ENCODE measurements at regions not wholly inside any gene's neighbourhood (a gene's known extent, or its start where the extent isn't known, plus 50 kb on each side); places are given as distances from the start of the nearest gene placed in this dataset.

GRCh38 chr4:129327637-129328036 lies 231.7 kb downstream of the C4orf33 start:
- no peak overlapping the region for H3K4me3 ChIP-seq (ENCODE audit: low read depth, low read length)
- TF ChIP-seq MYC (IDR thresholded peaks at IDR 0.05; ENCODE audit: low read depth, low read length): no peak
- DNase-seq (ENCODE audit: low read depth): peak; percentile 37

GRCh38 chr4:129328162-129328561 lies 232.2 kb downstream of the C4orf33 start:
- TF ChIP-seq CTCF (IDR thresholded peaks at IDR 0.05; ENCODE audit: low read depth, low read length) (no peak), MAX (IDR thresholded peaks at IDR 0.05; ENCODE audit: low read depth, low read length) (peak; percentile 15; the same call in 1 of the 2 replicates)
- no peak for DNase-seq (ENCODE audit: low read depth)
- H3K4me3 ChIP-seq (ENCODE audit: low read depth, low read length): no peak overlapping the region

- no peak overlapping the region for H3K4me3 ChIP-seq (ENCODE audit: low read depth, low read length)
- DNase-seq (ENCODE audit: low read depth): no peak
- TF ChIP-seq POLR2A (IDR thresholded peaks at IDR 0.05; ENCODE audit: extremely low read depth, insufficient read length) (no peak), CTCF (IDR thresholded peaks at IDR 0.05; ENCODE audit: low read depth, low read length) (no peak), MYC (IDR thresholded peaks at IDR 0.05; ENCODE audit: low read depth, low read length) (no peak), MAX (IDR thresholded peaks at IDR 0.05; ENCODE audit: low read depth, low read length) (no peak)
Measured at GRCh38 chr4:129334136-129334535, 238.2 kb downstream of the C4orf33 start.

- TF ChIP-seq MAX (IDR thresholded peaks at IDR 0.05; ENCODE audit: low read depth, low read length): no peak
- TF ChIP-seq POLR2A (IDR thresholded peaks at IDR 0.05; ENCODE audit: extremely low read depth, insufficient read length): no peak
- TF ChIP-seq CTCF (IDR thresholded peaks at IDR 0.05; ENCODE audit: low read depth, low read length): no peak
- no peak for TF ChIP-seq MYC (IDR thresholded peaks at IDR 0.05; ENCODE audit: low read depth, low read length)
- H3K4me3 ChIP-seq (ENCODE audit: low read depth, low read length): no peak overlapping the region
- no peak for DNase-seq (ENCODE audit: low read depth)
Measured at GRCh38 chr4:129335276-129335675, 239.3 kb downstream of the C4orf33 start.

- no peak overlapping the region for H3K4me3 ChIP-seq (ENCODE audit: low read depth, low read length)
- TF ChIP-seq MAX (IDR thresholded peaks at IDR 0.05; ENCODE audit: low read depth, low read length) (no peak), CTCF (IDR thresholded peaks at IDR 0.05; ENCODE audit: low read depth, low read length) (no peak), MYC (IDR thresholded peaks at IDR 0.05; ENCODE audit: low read depth, low read length) (no peak), POLR2A (IDR thresholded peaks at IDR 0.05; ENCODE audit: extremely low read depth, insufficient read length) (no peak)
- DNase-seq (ENCODE audit: low read depth): no peak
Measured at GRCh38 chr4:129335818-129336217, 239.9 kb downstream of the C4orf33 start.

GRCh38 chr4:129336457-129337227 lies 240.7 kb downstream of the C4orf33 start:
- no peak for DNase-seq (ENCODE audit: low read depth)
- TF ChIP-seq MYC (IDR thresholded peaks at IDR 0.05; ENCODE audit: low read depth, low read length): no peak
- no peak for TF ChIP-seq POLR2A (IDR thresholded peaks at IDR 0.05; ENCODE audit: extremely low read depth, insufficient read length)
- no peak for TF ChIP-seq MAX (IDR thresholded peaks at IDR 0.05; ENCODE audit: low read depth, low read length)
- TF ChIP-seq CTCF (IDR thresholded peaks at IDR 0.05; ENCODE audit: low read depth, low read length): no peak
- H3K4me3 ChIP-seq (ENCODE audit: low read depth, low read length): no peak overlapping the region
